Dendritic cell treated with granulocyte-macrophage colony-stimulating factor and Interleukin-4, amounts not matched to agents 40 ng/mL and 50 ng/mL, for 4 days (primary cell): ENCODE measurements at regions not wholly inside any gene's neighbourhood (a gene's known extent, or its start where the extent isn't known, plus 50 kb on each side); places are given as distances from the start of the nearest gene placed in this dataset.
"Not testable (repeated sequence)": the region's sequence is repeated elsewhere in the genome, so short reads cannot be mapped to it uniquely, and the experiment has no call there.

Experiments used
- H3K27ac Mint-ChIP-seq: one replicate; pipeline ENCODE4 v1.8.0; 2022; ENCODE audit warnings: mild to moderate bottlenecking, mixed read lengths
- H3K27me3 Mint-ChIP-seq: one replicate; pipeline ENCODE4 v1.8.0; 2022; ENCODE audit warnings: mild to moderate bottlenecking, mixed read lengths
- H3K36me3 Mint-ChIP-seq: one replicate; pipeline ENCODE4 v1.8.0; 2022; ENCODE audit warnings: low read depth, mixed read lengths
- H3K4me1 Mint-ChIP-seq: one replicate; pipeline ENCODE4 v1.8.0; 2022; ENCODE audit warnings: low read depth, mixed read lengths
- H3K4me3 Mint-ChIP-seq: one replicate; pipeline ENCODE4 v1.8.0; 2022; ENCODE audit warnings: mild to moderate bottlenecking, moderate library complexity, mixed read lengths
- H3K9me3 Mint-ChIP-seq: one replicate; pipeline ENCODE4 v1.8.0; 2022; ENCODE audit warnings: mixed read lengths
- intact Hi-C: fragments of 100-400 bp; cut with micrococcal nuclease; formaldehyde crosslinking; loops from one replicate; pipeline ENCODE4 v1.15.0; 2022

DNA sequence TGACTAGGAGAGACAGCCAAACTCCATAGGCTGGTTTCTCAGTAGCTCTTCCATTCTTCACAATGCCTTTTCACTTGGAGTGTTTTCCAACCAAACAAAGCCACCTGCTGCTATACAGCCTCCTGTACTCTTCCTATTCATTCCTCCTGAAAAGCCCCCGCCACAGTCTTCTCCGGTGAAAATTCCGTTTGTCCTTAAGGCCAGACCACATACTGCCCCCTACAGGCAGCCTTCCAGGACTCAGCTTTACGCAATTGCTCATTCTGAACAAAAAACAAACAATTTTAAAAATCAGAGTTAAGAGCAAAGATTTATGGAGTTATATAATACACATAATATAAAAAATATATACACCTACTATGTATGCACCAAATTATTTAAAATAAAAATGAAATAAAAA, 611.5 kb downstream of the COL12A1 start:
- H3K4me3 Mint-ChIP-seq, intact Hi-C loops, H3K4me1 Mint-ChIP-seq, H3K27ac Mint-ChIP-seq, H3K9me3 Mint-ChIP-seq, H3K36me3 Mint-ChIP-seq, H3K27me3 Mint-ChIP-seq: not testable (repeated sequence)

DNA sequence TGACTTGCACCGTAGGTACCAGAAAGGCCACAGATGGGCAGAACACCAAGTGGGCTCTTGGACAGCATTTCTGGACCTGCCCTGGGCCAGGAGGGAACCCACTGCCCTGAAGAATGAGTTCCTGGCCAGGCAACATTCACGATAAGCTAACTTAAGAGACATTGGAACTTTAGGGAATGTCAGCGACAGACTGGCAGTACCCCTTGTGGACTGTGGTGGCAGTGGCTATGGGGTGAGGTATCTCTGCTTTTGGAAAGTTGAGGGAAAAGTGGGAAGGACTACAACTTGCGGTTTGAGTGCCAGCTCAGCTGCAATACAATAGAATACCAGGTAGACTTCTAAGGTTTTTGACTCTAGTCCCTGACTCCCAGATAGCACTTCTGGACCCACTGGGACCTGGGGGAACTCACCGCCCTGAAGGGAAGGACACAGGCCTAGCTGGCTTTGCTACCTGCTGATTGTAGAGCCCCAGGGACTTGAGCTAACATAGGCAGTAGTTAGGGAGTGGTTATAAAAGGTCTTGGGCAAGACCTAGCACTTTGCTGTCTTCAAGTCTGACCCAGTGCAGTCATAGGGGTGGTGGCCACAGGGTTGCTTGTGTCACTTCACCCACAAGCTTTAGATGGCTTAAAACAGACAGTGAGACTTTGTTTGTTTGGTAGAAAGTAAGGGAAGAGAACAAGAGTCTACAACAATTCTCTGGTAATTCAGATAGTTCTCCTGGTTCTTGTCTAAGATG, 617.6 kb downstream of the COL12A1 start:
- no peak overlapping the region for H3K4me3 Mint-ChIP-seq
- no peaks in the 10 kb centered on the region for H3K27me3 Mint-ChIP-seq
- H3K9me3 Mint-ChIP-seq = no peaks in the 10 kb centered on the region
- H3K27ac Mint-ChIP-seq = no peak overlapping the region
- intact Hi-C loops = no loop called here
- no peaks in the 10 kb centered on the region for H3K4me1 Mint-ChIP-seq
- H3K36me3 Mint-ChIP-seq = no peaks in the 10 kb centered on the region

- no peaks in the 10 kb centered on the region for H3K36me3 Mint-ChIP-seq
- H3K9me3 Mint-ChIP-seq = no peaks in the 10 kb centered on the region
- no peak overlapping the region for H3K4me3 Mint-ChIP-seq
- no peaks in the 10 kb centered on the region for H3K27me3 Mint-ChIP-seq
- no peaks in the 10 kb centered on the region for H3K4me1 Mint-ChIP-seq
- H3K27ac Mint-ChIP-seq = no peak overlapping the region
- intact Hi-C loops = no loop called here
These were observed 618.5 kb downstream of the COL12A1 start for GRCh38 chr6:74587386-74587785.

- H3K4me1 Mint-ChIP-seq = no peaks in the 10 kb centered on the region
- H3K36me3 Mint-ChIP-seq = no peaks in the 10 kb centered on the region
- intact Hi-C loops = no loop called here
- H3K4me3 Mint-ChIP-seq = no peak overlapping the region
- H3K27me3 Mint-ChIP-seq = no peaks in the 10 kb centered on the region
- H3K9me3 Mint-ChIP-seq = no peaks in the 10 kb centered on the region
- no peak overlapping the region for H3K27ac Mint-ChIP-seq
These were observed 620.1 kb downstream of the COL12A1 start for GRCh38 chr6:74585753-74586152.

- no peak overlapping the region for H3K4me3 Mint-ChIP-seq
- no peaks in the 10 kb centered on the region for H3K27me3 Mint-ChIP-seq
- intact Hi-C loops = no loop called here
- H3K4me1 Mint-ChIP-seq = no peaks in the 10 kb centered on the region
- H3K9me3 Mint-ChIP-seq = no peaks in the 10 kb centered on the region
- H3K27ac Mint-ChIP-seq = no peak overlapping the region
- no peaks in the 10 kb centered on the region for H3K36me3 Mint-ChIP-seq
These were observed 624.2 kb downstream of the COL12A1 start for GRCh38 chr6:74581681-74582080.

DNA sequence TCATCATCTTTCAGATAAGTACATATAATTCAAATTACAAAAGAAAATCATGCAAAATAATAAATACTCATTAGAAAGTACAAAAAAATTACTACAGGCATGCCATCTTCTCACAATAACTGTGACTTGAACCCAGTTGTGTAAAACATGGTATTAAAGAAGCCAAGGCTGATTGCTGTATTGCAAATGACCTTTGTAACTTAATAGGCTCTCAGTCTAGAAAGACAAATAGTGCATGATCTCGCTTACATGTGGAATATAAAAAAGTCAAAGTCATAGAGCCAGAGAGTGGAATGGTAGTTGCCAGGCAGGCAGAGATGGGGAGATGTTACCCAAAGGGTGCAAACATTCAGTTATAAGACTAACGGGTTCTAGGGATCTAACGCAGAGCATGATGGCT, 626.1 kb downstream of the COL12A1 start:
- Mint-ChIP-seq H3K36me3 (no peaks in the 10 kb centered on the region), H3K4me1 (no peaks in the 10 kb centered on the region), H3K27me3 (no peaks in the 10 kb centered on the region), H3K27ac (no peak overlapping the region), H3K4me3 (no peak overlapping the region), H3K9me3 (no peaks in the 10 kb centered on the region)
- intact Hi-C loops = loop anchor here (5.0 kb wide), 1 partner anchor 842 kb away; no protein-coding TSS in a partner anchor

- intact Hi-C loops = loop anchor here (5.0 kb wide), 1 partner anchor 842 kb away; no protein-coding TSS in a partner anchor
- H3K4me3 Mint-ChIP-seq = no peak overlapping the region
These were observed 626.8 kb downstream of the COL12A1 start for GRCh38 chr6:74579047-74579446.

GRCh38 chr6:74578339-74578738, 627.5 kb downstream of the COL12A1 start:
- intact Hi-C loops = loop anchor here (5.0 kb wide), 1 partner anchor 841 kb away; no protein-coding TSS in a partner anchor
- Mint-ChIP-seq H3K4me1 (no peaks in the 10 kb centered on the region), H3K36me3 (no peaks in the 10 kb centered on the region), H3K9me3 (no peaks in the 10 kb centered on the region), H3K27me3 (no peaks in the 10 kb centered on the region), H3K4me3 (no peak overlapping the region), H3K27ac (no peak overlapping the region)

More at GRCh38 chr6:74579047-74579446, 626.8 kb downstream of the COL12A1 start:
- Mint-ChIP-seq H3K4me1 (no peaks in the 10 kb centered on the region), H3K36me3 (no peaks in the 10 kb centered on the region), H3K27ac (no peak overlapping the region), H3K27me3 (no peaks in the 10 kb centered on the region), H3K9me3 (no peaks in the 10 kb centered on the region)

GRCh38 chr6:74577619-74578018, 628.2 kb downstream of the COL12A1 start:
- H3K27me3 Mint-ChIP-seq = no peaks in the 10 kb centered on the region
- H3K9me3 Mint-ChIP-seq = no peaks in the 10 kb centered on the region
- H3K36me3 Mint-ChIP-seq = no peaks in the 10 kb centered on the region
- H3K4me1 Mint-ChIP-seq = no peaks in the 10 kb centered on the region
- H3K27ac Mint-ChIP-seq = no peak overlapping the region
- intact Hi-C loops = loop anchor here (5.0 kb wide), 1 partner anchor 840 kb away; no protein-coding TSS in a partner anchor
- no peak overlapping the region for H3K4me3 Mint-ChIP-seq

DNA sequence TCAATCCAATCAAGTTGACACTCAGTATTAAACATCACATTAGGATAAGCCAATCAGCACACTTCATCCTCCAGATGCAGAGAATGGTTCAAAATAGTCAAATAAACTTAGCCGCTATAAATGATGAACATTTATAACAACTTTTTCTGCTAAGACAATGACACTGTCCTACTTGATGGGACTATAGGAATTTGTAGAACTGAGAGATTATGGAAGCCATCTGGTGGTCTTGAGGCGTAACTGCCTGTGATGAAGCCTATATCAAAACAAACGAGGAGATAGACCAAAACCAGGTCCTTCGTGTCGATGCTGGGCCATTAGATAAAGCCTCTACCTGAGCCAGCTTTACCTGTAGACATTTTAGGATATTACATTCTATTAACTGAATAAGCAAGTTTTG, 631.1 kb downstream of the COL12A1 start:
- no peaks in the 10 kb centered on the region for H3K4me1 Mint-ChIP-seq
- H3K36me3 Mint-ChIP-seq = no peaks in the 10 kb centered on the region
- intact Hi-C loops = loop anchor here (5.0 kb wide), 1 partner anchor 837 kb away; no protein-coding TSS in a partner anchor
- H3K27me3 Mint-ChIP-seq = no peaks in the 10 kb centered on the region
- no peak overlapping the region for H3K27ac Mint-ChIP-seq
- H3K9me3 Mint-ChIP-seq = no peaks in the 10 kb centered on the region
- no peak overlapping the region for H3K4me3 Mint-ChIP-seq

DNA sequence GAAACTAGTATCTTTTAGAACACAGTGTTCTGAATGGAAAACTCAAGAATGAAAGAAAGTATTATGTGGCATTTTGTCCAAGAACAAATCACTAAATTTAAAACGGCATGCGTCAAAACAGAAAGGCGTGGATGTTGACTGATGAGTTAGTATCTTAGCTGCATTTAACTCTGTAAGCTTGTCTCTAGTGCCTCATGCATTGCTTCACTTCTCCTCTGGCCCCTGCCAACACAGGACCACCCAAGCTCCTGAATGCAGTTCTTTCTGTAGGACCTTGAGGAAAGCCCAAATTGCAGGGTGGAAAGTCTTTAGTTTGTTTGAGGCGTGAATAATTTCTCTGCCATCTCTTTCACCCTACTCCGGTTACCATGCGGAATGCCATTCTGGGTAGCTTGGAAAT, 632.2 kb downstream of the COL12A1 start:
- H3K9me3 Mint-ChIP-seq = no peaks in the 10 kb centered on the region
- no peak overlapping the region for H3K27ac Mint-ChIP-seq
- H3K4me3 Mint-ChIP-seq = no peak overlapping the region
- intact Hi-C loops = no loop called here
- no peaks in the 10 kb centered on the region for H3K36me3 Mint-ChIP-seq
- H3K4me1 Mint-ChIP-seq = no peaks in the 10 kb centered on the region
- no peaks in the 10 kb centered on the region for H3K27me3 Mint-ChIP-seq

DNA sequence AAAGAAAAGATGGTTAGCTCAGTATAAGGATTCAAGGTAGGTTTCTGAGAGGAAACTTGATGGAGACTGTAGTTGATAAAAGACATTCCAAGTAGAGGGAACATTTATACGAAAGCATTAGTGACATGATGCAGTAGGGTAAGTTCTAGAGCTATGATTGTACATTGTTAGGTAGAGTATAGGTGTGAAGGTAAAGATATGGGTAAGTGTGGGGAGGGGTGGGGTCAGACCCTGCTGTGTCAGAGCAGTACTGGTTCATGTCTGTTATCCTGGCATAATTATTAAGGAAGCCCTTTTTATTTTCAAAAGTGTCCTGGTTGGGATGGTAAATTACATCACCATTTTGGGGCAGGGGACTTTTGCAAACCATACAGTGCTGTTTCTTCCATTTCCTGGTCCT, 635.8 kb downstream of the COL12A1 start:
- no peaks in the 10 kb centered on the region for H3K9me3 Mint-ChIP-seq
- no peak overlapping the region for H3K4me3 Mint-ChIP-seq
- no peaks in the 10 kb centered on the region for H3K36me3 Mint-ChIP-seq
- H3K27ac Mint-ChIP-seq = no peak overlapping the region
- H3K4me1 Mint-ChIP-seq = no peaks in the 10 kb centered on the region
- intact Hi-C loops = no loop called here
- no peaks in the 10 kb centered on the region for H3K27me3 Mint-ChIP-seq

- H3K27ac Mint-ChIP-seq = no peak overlapping the region
- H3K9me3 Mint-ChIP-seq = no peaks in the 10 kb centered on the region
- no peaks in the 10 kb centered on the region for H3K4me1 Mint-ChIP-seq
- H3K36me3 Mint-ChIP-seq = no peaks in the 10 kb centered on the region
- intact Hi-C loops = no loop called here
- no peak overlapping the region for H3K4me3 Mint-ChIP-seq
- H3K27me3 Mint-ChIP-seq = no peaks in the 10 kb centered on the region
These were observed 637.0 kb downstream of the COL12A1 start for GRCh38 chr6:74568861-74569260.

GRCh38 chr6:74567923-74568290, 637.9 kb downstream of the COL12A1 start:
- H3K9me3 Mint-ChIP-seq, intact Hi-C loops, H3K27ac Mint-ChIP-seq, H3K4me1 Mint-ChIP-seq, H3K36me3 Mint-ChIP-seq, H3K27me3 Mint-ChIP-seq, H3K4me3 Mint-ChIP-seq: not testable (repeated sequence)
